ENCODE measurements at regions not wholly inside any gene's neighbourhood (a gene's known extent, or its start where the extent isn't known, plus 50 kb on each side); places are given as distances from the start of the nearest gene placed in this dataset.

GRCh38 chr7:126286317-126286716 lies 966.4 kb downstream of the GRM8 start:
- POLR2A ChIA-PET, result no interaction called here
- no peak for FAIRE-seq
- intact Hi-C loops (cut with micrococcal nuclease), result no loop called here
- no peak for TF ChIP-seq ZNF212 (CRISPR knock-in tag; IDR thresholded peaks at IDR 0.05)
- TF ChIP-seq STAT6 (CRISPR knock-in tag; IDR thresholded peaks at IDR 0.05), result no peak
- no peak for TF ChIP-seq NONO (IDR thresholded peaks at IDR 0.05; ENCODE audit: low read depth in 2 of 2, low read length in 1 of 2)
- no peak for TF ChIP-seq ZC3H4 (CRISPR knock-in tag; IDR thresholded peaks at IDR 0.05; ENCODE audit: borderline replicate concordance)
- no peak for TF ChIP-seq BRD4 (IDR thresholded peaks at IDR 0.05)
- TF ChIP-seq ZFP1 (CRISPR knock-in tag; IDR thresholded peaks at IDR 0.05), result no peak
- TF ChIP-seq XRCC3 (IDR thresholded peaks at IDR 0.05), result no peak
- no peak for TF ChIP-seq USF2 (CRISPR knock-in tag; IDR thresholded peaks at IDR 0.05)
- no peak for TF ChIP-seq HMG20A (CRISPR knock-in tag; conservative IDR thresholded peaks at IDR 0.05)
- no peak for TF ChIP-seq ZNF253 (CRISPR knock-in tag; conservative IDR thresholded peaks at IDR 0.05)
- no peak for TF ChIP-seq MAX (CRISPR knock-in tag; IDR thresholded peaks at IDR 0.05)
- no peak for TF ChIP-seq SRSF9 (IDR thresholded peaks at IDR 0.05; ENCODE audit: borderline replicate concordance, low read depth, low read length)
- no peak for TF ChIP-seq TRIM25 (IDR thresholded peaks at IDR 0.05; ENCODE audit: borderline replicate concordance)
- no peak for TF ChIP-seq CTCFL (IDR thresholded peaks at IDR 0.05; ENCODE audit: borderline replicate concordance, insufficient read depth, low read depth, low read length, poor library complexity, severe bottlenecking)
- TF ChIP-seq KAT2B (IDR thresholded peaks at IDR 0.05; ENCODE audit: low read depth, low read length), result no peak
- no peak for TF ChIP-seq NEUROD1 (IDR thresholded peaks at IDR 0.05; ENCODE audit: borderline replicate concordance, low read depth, low read length, partially characterized antibody)

More at GRCh38 chr7:126286317-126286716, 966.4 kb downstream of the GRM8 start:
- Histone ChIP-seq H3K79me2 (ENCODE audit: control insufficient read depth, insufficient read depth, low read length) (no peaks in the 10 kb centered on the region), H3K4me3 (no peak overlapping the region), H2AFZ (ENCODE audit: low read depth, low read length) (no peak overlapping the region), H4K20me1 (replicated peaks; ENCODE audit: control insufficient read depth, insufficient read depth, low read length) (no peaks in the 10 kb centered on the region), H3K36me3 (ENCODE audit: control insufficient read depth, insufficient read depth, low read length) (no peaks in the 10 kb centered on the region), H3K9me3 (replicated peaks; ENCODE audit: control insufficient read depth, insufficient read depth, low read depth, low read length) (0 out of 2 replicates have a peak, but pooled peaks cover 2% of the 10 kb centered on the region), H3K9ac (ENCODE audit: insufficient read depth in 1 of 2, low read depth in 2 of 2, low read length in 2 of 2) (no peak overlapping the region), H3K9me1 (ENCODE audit: control insufficient read depth, insufficient read depth, low read length) (no peaks in the 10 kb centered on the region), H3K4me2 (ENCODE audit: insufficient read depth, low read length) (no peak overlapping the region), H3K27ac (ENCODE audit: extremely low read depth, low read depth, low read length) (no peak overlapping the region), H3K4me1 (replicated peaks in 1 of 2; ENCODE audit: control insufficient read depth in 2 of 2, insufficient read depth in 2 of 2, low read length in 2 of 2) (no peaks in the 10 kb centered on the region), H3K27me3 (ENCODE audit: control insufficient read depth in 2 of 2, insufficient read depth in 2 of 2, low read length in 2 of 2) (no peaks in the 10 kb centered on the region)
- 0% methylated on average over 2 of the region's 2 CpGs for WGBS (ENCODE audit: insufficient coverage, low coverage, missing lambda C conversion rate)
- no peak for ATAC-seq
- DNase-seq (ENCODE audit: extremely low read depth in 1 of 4, low spot score in 3 of 4), result no peak
- CTCF ChIA-PET (ENCODE audit: low intra/inter-chr PET ratio), result no interaction called here
- in situ Hi-C loops (cut with MboI), result no loop called here
- no TSS peak for BruUV-seq (replicated peaks)
